Calu3 (cell line): ENCODE measurements at regions not wholly inside any gene's neighbourhood (a gene's known extent, or its start where the extent isn't known, plus 50 kb on each side); places are given as distances from the start of the nearest gene placed in this dataset.

Experiments
- BruUV-seq: library from RNA; stranded (reverse); fragments of 400-500 nt; replicated peaks from 2 replicates; lab custom pipeline; 2021; lab: Mats Ljungman, UMichigan
- CTCF ChIA-PET: fragments of 300-600 bp; sonication (Branson Sonifier 250); formaldehyde crosslinking; loops from one replicate; lab custom pipeline; 2022; ENCODE audit warnings: antibody characterized with exemption; lab: Charles Lee
- DNase-seq: peaks from one replicate; pipeline ENCODE4 v3.0.0; 2022
- H3K27ac Mint-ChIP-seq: one replicate; pipeline ENCODE4 v1.8.0; 2022; ENCODE audit warnings: mixed read lengths; ENCODE audit not compliant: unreplicated experiment
- H3K27me3 Mint-ChIP-seq: one replicate; pipeline ENCODE4 v1.8.0; 2022; ENCODE audit warnings: mixed read lengths; ENCODE audit not compliant: unreplicated experiment
- H3K36me3 Mint-ChIP-seq: one replicate; pipeline ENCODE4 v1.8.0; 2022; ENCODE audit warnings: mild to moderate bottlenecking, moderate library complexity, mixed read lengths; ENCODE audit not compliant: insufficient read depth, unreplicated experiment
- H3K4me1 Mint-ChIP-seq: one replicate; pipeline ENCODE4 v1.8.0; 2022; ENCODE audit warnings: mild to moderate bottlenecking, low read depth, mixed read lengths; ENCODE audit not compliant: unreplicated experiment
- H3K4me3 Mint-ChIP-seq: one replicate; pipeline ENCODE4 v1.8.0; 2022; ENCODE audit warnings: mild to moderate bottlenecking, low read depth, moderate library complexity, mixed read lengths; ENCODE audit not compliant: unreplicated experiment
- H3K9me3 Mint-ChIP-seq: one replicate; pipeline ENCODE4 v1.8.0; 2022; ENCODE audit warnings: low read depth, mixed read lengths; ENCODE audit not compliant: unreplicated experiment
- intact Hi-C: fragments of 100-400 bp; cut with micrococcal nuclease; formaldehyde crosslinking; loops from one replicate; pipeline ENCODE4 v1.10.0; 2022; ENCODE audit not compliant: unreplicated experiment
- TF ChIP-seq, protein P1 (sequence below): fragments of 200-600 bp; IDR thresholded peaks from one replicate; pipeline ENCODE4 v1.8.0; 2022; ENCODE audit warnings: antibody characterized with exemption; ENCODE audit not compliant: unreplicated experiment

DNA sequence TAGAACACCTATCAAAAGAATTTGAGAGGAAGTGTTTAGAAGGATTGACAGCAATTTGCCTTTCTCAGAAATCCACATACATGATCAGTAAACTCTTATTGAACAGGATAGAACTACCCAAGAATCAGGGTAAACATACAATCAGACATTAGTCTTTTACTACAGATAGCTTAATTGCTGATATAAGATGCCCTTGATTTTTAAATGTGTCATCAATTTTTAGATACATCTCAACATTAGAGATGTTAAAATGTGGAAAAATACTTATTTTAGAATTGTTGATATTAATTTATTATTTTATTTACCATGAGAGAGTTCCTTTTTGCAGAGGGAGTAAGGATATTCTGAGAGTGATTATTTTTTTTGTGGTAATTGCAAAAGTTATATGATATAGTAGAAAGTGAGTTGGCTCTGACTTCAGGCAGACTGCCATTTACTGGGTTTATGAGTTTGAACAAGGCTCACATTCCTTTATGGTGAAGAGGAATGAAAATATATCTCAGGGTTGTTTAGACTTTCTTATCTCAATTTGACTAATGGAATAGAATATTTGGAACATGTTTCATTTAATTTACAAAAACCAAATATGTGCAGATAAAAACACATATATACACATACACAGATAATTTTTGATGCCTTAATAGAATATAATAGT lies 302.8 kb upstream of the GOLIM4 start:
- CTCF ChIA-PET, result no interaction called here
- intact Hi-C loops, result no loop called here
- no peaks in the 10 kb centered on the region for H3K27me3 Mint-ChIP-seq
- TF ChIP-seq, protein P1, sequence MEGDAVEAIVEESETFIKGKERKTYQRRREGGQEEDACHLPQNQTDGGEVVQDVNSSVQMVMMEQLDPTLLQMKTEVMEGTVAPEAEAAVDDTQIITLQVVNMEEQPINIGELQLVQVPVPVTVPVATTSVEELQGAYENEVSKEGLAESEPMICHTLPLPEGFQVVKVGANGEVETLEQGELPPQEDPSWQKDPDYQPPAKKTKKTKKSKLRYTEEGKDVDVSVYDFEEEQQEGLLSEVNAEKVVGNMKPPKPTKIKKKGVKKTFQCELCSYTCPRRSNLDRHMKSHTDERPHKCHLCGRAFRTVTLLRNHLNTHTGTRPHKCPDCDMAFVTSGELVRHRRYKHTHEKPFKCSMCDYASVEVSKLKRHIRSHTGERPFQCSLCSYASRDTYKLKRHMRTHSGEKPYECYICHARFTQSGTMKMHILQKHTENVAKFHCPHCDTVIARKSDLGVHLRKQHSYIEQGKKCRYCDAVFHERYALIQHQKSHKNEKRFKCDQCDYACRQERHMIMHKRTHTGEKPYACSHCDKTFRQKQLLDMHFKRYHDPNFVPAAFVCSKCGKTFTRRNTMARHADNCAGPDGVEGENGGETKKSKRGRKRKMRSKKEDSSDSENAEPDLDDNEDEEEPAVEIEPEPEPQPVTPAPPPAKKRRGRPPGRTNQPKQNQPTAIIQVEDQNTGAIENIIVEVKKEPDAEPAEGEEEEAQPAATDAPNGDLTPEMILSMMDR, result no peak
- no peaks in the 10 kb centered on the region for H3K9me3 Mint-ChIP-seq
- BruUV-seq, result no TSS peak
- H3K4me3 Mint-ChIP-seq, result no peak overlapping the region
- no peaks in the 10 kb centered on the region for H3K36me3 Mint-ChIP-seq
- no peak for DNase-seq
- H3K27ac Mint-ChIP-seq, result no peak overlapping the region
- no peaks in the 10 kb centered on the region for H3K4me1 Mint-ChIP-seq

DNA sequence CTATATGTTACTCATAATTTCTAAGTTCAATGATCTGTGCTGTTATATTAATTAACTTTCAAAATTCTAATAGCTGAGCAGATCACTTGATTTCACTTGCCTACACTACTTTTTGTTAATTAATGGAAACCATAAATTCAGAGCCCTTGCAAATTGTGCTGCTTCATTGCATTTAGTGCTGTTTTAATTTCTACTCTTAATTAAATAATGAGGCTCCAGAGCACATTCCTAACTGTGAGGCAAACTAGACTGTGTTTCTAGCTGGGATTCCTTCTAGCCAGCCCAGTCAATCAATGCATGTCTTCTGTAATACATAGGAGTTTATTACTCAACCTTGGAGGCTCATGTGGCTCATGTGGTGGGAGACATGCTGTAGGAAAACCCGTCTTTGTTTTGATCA lies 301.1 kb upstream of the GOLIM4 start:
- DNase-seq, result no peak
- Mint-ChIP-seq H3K36me3 (no peaks in the 10 kb centered on the region), H3K9me3 (no peaks in the 10 kb centered on the region), H3K4me3 (no peak overlapping the region), H3K27me3 (no peaks in the 10 kb centered on the region), H3K4me1 (no peaks in the 10 kb centered on the region), H3K27ac (no peak overlapping the region)
- TF ChIP-seq, protein P1, result no peak
- CTCF ChIA-PET, result no interaction called here
- intact Hi-C loops, result no loop called here
- no TSS peak for BruUV-seq

DNA sequence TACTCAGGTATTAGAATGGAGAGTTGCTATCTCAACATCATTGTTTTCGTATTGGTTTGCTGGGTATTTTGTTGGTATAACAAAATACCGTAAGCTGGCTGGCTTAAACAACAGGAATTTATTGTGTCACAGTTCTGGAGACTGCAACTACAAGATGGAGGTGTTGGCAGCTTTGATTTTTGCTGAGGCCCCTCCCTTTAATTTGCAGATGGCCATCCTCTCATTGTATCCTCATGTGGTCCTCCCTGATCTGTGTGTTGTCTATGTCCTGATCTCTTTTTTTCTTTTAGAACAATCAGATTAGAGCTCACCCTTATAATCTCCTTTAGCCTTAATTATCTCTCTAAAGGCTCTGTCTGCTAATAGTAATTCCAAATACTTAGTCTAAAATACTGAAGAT lies 299.8 kb upstream of the GOLIM4 start:
- H3K4me1 Mint-ChIP-seq, result no peaks in the 10 kb centered on the region
- no peaks in the 10 kb centered on the region for H3K27me3 Mint-ChIP-seq
- CTCF ChIA-PET, result interaction anchor here (1.0 kb wide), 1 partner anchor 178 kb away, joined by 4 read pairs; no protein-coding TSS in a partner anchor
- TF ChIP-seq, protein P1, result no peak
- intact Hi-C loops, result no loop called here
- no TSS peak for BruUV-seq
- H3K27ac Mint-ChIP-seq, result no peak overlapping the region
- H3K9me3 Mint-ChIP-seq, result no peaks in the 10 kb centered on the region
- DNase-seq, result no peak
- H3K4me3 Mint-ChIP-seq, result no peak overlapping the region
- no peaks in the 10 kb centered on the region for H3K36me3 Mint-ChIP-seq

DNA sequence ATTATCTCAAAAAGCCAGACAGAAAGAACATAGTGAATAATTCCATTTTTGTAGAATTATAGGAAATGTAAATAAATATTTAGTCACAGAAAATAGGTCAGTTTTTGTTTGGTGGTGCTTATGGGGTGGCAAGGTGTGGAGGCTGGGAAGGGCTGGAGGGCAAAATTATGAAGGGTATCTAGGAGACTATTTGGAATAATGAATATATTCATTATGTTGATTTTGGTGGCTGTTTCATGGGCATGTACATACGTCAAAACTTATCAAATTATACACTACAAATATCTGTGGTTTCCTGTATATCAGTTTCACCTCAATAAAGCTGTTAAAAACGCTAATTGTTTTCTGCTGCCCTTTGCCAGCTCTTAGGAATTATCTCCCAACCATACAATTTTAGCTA lies 298.7 kb upstream of the GOLIM4 start:
- no peak overlapping the region for H3K27ac Mint-ChIP-seq
- CTCF ChIA-PET, result no interaction called here
- H3K27me3 Mint-ChIP-seq, result no peaks in the 10 kb centered on the region

More for the DNA sequence above, 298.7 kb upstream of the GOLIM4 start:
- Mint-ChIP-seq H3K36me3 (no peaks in the 10 kb centered on the region), H3K9me3 (peaks cover 3% of the 10 kb centered on the region), H3K4me3 (no peak overlapping the region), H3K4me1 (no peaks in the 10 kb centered on the region)
- DNase-seq, result no peak
- intact Hi-C loops, result no loop called here
- no TSS peak for BruUV-seq
- TF ChIP-seq, protein P1, result no peak
